HG03432 (cell line): ENCODE measurements at regions not wholly inside any gene's neighbourhood (a gene's known extent, or its start where the extent isn't known, plus 50 kb on each side); places are given as distances from the start of the nearest gene placed in this dataset.
A peak's percentile ranks its signal among the peaks of the same experiment; 100 is the strongest.
"Not testable (repeated sequence)": the region's sequence is repeated elsewhere in the genome, so short reads cannot be mapped to it uniquely, and the experiment has no call there.

Experiments
- ATAC-seq: cut with Tn5 transposase; IDR thresholded peaks from one replicate; pipeline ENCODE4 v1.9.1; 2021; ENCODE audit warnings: mild to moderate bottlenecking, moderate library complexity; ENCODE audit not compliant: unreplicated experiment

GRCh38 chr6:50961611-50962010 lies 142.9 kb downstream of the TFAP2B start:
- no peak for ATAC-seq

DNA sequence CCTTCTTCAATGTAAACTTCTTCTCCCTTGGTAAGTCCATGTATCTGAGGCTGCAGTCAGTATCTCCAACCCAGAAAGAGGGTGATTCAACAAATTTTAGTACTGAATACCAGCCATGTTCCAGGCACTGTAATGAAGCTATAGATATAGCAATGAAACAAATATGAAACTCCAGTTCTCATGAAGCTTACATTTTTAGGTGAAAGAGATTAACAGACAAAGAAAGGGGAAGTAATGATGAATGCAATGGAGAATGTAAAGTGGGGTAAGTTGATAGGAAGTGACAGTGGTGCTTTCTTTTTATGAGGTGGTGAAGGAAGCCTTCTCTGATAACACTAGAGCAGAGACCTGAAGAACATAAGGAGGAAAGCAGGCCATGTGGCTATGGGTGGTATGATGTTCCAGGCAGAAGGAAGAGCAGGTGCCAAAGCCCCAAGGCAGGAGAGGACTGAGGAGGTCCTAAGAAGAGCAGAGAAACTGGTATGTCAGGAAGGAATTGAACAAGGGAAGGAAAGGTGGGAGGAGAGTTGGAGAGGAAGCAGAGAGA lies 143.6 kb downstream of the TFAP2B start:
- no peak for ATAC-seq

DNA sequence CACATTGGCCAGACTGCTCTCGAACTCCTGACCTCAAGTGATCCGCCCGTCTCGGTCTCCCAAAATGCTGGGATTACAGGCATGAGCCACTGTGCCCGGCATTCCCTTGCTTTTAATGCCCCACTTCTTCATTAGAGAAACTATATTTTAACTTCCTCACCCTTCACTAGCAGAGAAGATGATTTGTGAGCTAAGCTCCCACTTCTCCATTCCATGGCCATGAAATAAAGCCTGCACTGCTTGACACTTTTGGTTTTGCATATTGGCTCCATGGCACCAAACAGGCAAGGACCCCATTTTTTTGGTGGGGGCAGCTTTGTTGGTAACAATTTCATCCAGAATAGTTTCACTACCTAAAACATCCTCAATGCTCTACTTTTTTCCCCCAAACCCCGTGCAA lies 145.3 kb downstream of the TFAP2B start:
- no peak for ATAC-seq

- no peak for ATAC-seq
Observed at GRCh38 chr6:50965495-50965894, 146.8 kb downstream of the TFAP2B start.

- peak; percentile 96 for ATAC-seq
Observed at GRCh38 chr6:50966532-50966931, 147.9 kb downstream of the TFAP2B start.

DNA sequence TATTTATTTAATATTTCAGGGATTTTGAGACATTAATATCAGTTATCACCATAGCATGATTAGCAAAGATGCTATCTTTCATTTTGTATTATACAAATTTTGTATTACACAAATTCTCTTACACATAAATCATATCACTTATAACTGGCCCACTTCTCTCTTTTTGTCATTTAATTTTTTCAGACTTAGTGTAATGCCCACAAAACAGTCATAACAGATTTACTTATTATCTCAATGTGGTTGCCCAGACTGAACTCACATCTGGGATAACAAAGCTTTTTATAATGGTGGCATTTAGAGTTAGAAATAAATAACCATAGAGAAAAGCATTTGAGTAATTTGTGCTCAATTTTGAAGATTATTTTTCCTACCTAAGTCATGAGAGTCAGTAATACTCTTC lies 148.3 kb downstream of the TFAP2B start:
- ATAC-seq = peak; percentile 59

DNA sequence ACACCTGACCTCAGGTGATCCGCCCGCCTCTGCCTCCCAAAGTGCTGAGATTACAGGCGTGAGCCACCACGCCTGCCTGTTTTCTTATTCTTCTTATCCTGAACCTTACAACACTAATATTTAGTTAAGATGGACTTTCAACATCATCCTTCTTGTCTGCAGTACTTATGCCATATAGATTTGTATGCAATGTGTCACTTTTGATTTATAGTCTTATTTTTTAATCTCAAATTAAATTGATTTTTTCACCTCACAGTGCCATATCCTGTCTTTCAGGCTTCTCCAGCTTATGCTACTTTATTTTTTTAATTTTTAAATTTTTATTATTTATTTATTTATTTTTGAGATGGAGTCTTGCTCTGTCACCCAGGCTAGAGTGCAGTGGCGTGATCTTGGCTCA lies 149.6 kb downstream of the TFAP2B start:
- ATAC-seq = not testable (repeated sequence)

- no peak for ATAC-seq
Observed at GRCh38 chr6:50970908-50971307, 152.2 kb downstream of the TFAP2B start.

DNA sequence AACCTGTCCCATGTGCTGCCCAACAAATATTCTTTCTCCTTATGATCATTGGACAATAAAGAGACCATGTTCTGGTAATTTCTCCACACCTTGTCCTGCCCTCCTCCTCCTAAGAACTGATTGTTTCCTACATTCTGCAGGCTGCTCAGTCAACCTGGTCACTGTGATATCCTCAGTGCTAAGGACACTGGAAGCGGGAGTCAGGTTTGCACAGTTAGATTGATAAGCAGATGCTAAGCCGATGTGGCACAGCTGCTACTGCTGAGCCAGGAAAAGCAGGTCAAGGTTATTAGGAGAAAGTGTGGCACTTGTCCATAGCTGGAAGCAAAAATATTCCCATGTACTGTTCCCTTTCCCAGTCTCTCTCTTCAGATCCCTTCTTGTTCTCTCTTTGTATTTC lies 154.8 kb downstream of the TFAP2B start:
- no peak for ATAC-seq

DNA sequence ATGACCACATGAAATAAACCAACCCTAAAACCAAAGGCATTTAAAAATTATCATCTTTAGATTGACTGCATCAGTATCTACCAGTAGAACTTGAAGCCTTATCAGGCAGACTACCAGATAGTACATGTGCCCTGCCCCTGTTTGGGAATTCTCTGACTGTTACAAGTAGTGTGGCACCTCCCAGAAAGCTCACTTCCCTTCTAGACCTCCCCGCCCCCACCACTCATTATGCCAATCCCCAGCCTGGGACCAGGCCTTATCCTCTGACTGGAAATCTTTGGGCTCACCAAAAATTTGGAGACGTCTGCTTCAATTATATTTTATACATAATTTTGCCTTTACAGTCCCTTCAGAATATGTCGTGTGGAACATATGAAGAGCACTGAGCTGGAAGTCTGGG lies 155.6 kb downstream of the TFAP2B start:
- ATAC-seq = no peak

DNA sequence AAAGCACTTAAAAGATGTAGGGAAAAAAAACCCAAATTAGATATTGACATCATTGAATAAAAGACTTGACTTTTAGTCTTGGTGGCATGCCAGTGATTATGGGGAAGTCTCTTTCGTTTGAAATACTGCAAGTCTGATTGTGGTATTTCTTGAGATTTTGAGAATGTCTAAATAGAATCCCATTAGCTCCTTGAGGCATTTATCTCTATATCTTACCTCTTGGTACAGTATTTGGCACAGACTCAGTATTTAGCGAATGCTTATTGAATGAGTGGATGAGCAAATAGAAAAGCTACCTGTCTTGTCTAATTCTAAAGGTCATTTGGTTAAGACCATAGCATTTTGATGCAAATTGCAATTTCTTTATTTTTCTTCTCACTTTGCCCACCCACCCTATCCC lies 156.5 kb downstream of the TFAP2B start:
- no peak for ATAC-seq

- ATAC-seq = no peak
Observed at GRCh38 chr6:50976907-50977306, 158.2 kb downstream of the TFAP2B start.

DNA sequence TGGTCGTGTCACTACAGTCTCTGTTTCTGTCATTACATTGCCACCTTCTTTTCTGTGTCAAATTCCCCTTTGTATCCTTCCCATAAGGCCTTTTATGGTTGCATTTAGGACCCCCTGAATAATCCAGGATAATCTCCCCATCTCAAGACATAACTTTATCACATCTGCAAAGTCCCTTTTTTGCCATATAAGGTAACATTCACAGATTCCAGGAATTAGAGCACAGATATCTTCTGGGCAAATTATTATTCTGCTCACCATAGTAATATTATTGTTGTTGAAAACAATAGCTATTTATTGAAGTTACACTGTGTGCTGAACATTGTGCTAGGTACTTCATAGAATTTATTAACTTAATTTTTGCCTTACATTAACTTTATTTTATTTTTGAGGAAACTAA lies 159.1 kb downstream of the TFAP2B start:
- ATAC-seq = no peak

GRCh38 chr6:50978380-50979170 lies 159.9 kb downstream of the TFAP2B start:
- ATAC-seq = no peak

DNA sequence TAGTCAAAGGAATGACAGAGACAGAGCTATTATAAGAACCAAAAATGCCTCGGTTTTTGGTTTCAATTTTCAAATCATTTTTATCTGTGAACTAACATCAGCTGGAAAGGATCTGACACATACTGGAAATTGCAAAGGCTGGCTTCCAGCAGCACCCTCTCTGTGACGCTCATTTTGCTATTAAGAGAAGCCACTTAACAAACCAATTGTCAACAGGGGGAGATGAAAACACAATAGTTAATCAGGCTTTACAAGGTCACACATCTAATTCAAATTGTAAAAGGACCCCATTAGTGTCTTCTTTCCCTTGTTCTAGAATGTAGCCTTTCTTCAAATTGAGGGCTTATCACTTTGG lies 160.5 kb downstream of the TFAP2B start:
- ATAC-seq = no peak

DNA sequence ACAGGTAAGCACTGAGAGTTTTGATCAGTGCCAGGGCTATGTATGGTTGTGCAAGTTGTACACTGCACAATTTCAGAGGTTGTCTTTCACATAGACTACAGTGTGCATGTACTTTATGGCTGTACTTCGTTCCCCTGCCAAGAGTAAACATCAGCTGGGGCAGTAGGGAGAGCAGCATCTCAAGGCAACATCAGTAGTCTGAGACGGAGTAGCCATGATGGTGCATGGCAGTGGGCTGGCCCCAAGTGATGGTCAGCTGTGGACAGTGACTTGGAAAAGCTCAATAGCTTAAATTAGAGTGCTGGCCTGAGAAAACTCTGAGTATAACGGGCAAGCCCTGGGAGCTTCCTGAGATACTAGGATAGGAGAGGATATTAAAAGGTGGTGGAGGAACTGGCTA lies 165.5 kb downstream of the TFAP2B start:
- ATAC-seq = no peak

DNA sequence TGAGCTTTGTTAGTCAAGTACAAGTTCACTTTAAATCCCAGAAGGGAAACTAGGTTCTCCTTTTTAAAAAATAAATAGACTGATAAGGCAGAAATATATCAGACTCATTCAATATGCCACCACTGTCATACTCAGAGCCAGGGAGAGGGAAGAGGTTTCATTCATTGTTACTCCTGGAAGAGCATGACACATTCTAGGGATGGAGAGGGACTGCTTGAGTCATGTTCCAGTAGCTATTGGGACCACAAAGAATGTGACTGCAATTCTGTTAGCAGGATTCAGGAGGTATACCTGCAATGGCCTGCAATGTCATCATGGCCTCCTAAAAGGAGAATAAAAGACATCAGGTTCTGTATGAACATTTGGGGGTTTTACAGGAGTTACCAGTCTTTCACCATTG lies 167.6 kb downstream of the TFAP2B start:
- ATAC-seq = no peak

- no peak for ATAC-seq
Observed at GRCh38 chr6:50989123-50989522, 170.5 kb downstream of the TFAP2B start.

GRCh38 chr6:50990750-50991446 lies 172.2 kb downstream of the TFAP2B start:
- ATAC-seq = no peak

- ATAC-seq = no peak
Observed at GRCh38 chr6:50992232-50992631, 173.6 kb downstream of the TFAP2B start.

DNA sequence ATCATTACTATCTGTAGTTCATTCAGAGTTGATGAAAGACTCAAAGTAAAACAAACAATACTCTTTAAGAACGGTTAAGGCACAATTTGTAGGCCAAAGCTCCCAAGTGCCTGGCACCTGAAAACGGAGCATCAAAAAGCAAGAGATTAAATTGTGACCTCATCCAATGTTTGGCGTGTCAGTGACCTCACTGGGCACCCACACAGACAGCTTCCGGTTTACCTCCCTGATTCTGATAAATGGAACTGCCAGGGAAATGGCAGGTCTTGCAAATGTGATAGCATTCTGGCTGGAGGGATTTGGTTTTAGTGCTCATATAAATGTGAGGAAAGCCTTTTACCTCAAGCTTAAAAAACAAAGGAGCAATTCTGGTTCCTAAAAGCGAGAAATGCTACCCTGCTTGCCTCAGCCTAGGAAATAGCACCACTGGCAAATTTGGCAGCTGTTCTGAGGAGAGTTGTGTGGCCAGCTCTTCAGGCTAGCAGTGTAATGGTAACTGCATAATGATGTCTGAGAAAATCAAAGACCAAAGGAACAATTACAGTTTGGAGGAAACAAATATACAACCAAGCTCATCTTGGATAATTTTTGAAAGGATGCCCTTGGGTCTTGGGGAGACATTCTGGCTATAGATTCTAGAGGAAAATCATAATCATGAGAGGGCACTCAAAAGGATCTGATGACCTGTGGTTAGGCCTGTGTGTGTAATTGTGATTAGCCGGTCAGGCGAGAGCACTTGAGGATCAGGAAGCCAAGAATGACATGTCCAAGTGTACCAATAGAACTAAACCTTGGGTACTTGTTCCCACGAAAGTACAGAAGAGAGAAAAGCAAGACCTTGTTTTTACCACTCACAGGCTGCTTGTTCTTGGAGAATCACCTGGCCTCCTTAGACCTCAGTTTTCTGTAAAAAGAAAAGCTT lies 174.3 kb downstream of the TFAP2B start:
- ATAC-seq = no peak
